ENCODE measurements at regions not wholly inside any gene's neighbourhood (a gene's known extent, or its start where the extent isn't known, plus 50 kb on each side); places are given as distances from the start of the nearest gene placed in this dataset.

GRCh38 chr19:28519218-28519779, 693.7 kb downstream of the UQCRFS1 start:
- no peak for TF ChIP-seq ZBTB7A (IDR thresholded peaks at IDR 0.05; ENCODE audit: low read depth)
- TF ChIP-seq YY1 (IDR thresholded peaks at IDR 0.05; ENCODE audit: low read depth) = no peak
- TF ChIP-seq USF1 (IDR thresholded peaks at IDR 0.05) = no peak
- no peak for TF ChIP-seq RAD21 (IDR thresholded peaks at IDR 0.05; ENCODE audit: low read depth)
- no peak for TF ChIP-seq EP300 (IDR thresholded peaks at IDR 0.05; ENCODE audit: borderline replicate concordance)
- no peak for TF ChIP-seq TAF1 (IDR thresholded peaks at IDR 0.05; ENCODE audit: low read depth)
- TF ChIP-seq TCF12 (IDR thresholded peaks at IDR 0.05; ENCODE audit: low read depth) = no peak
- TF ChIP-seq, protein P1, sequence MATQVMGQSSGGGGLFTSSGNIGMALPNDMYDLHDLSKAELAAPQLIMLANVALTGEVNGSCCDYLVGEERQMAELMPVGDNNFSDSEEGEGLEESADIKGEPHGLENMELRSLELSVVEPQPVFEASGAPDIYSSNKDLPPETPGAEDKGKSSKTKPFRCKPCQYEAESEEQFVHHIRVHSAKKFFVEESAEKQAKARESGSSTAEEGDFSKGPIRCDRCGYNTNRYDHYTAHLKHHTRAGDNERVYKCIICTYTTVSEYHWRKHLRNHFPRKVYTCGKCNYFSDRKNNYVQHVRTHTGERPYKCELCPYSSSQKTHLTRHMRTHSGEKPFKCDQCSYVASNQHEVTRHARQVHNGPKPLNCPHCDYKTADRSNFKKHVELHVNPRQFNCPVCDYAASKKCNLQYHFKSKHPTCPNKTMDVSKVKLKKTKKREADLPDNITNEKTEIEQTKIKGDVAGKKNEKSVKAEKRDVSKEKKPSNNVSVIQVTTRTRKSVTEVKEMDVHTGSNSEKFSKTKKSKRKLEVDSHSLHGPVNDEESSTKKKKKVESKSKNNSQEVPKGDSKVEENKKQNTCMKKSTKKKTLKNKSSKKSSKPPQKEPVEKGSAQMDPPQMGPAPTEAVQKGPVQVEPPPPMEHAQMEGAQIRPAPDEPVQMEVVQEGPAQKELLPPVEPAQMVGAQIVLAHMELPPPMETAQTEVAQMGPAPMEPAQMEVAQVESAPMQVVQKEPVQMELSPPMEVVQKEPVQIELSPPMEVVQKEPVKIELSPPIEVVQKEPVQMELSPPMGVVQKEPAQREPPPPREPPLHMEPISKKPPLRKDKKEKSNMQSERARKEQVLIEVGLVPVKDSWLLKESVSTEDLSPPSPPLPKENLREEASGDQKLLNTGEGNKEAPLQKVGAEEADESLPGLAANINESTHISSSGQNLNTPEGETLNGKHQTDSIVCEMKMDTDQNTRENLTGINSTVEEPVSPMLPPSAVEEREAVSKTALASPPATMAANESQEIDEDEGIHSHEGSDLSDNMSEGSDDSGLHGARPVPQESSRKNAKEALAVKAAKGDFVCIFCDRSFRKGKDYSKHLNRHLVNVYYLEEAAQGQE (IDR thresholded peaks at IDR 0.05; ENCODE audit: low read depth) = no peak
- no peak for TF ChIP-seq CEBPB (IDR thresholded peaks at IDR 0.05)
- no peak for TF ChIP-seq FOXM1 (IDR thresholded peaks at IDR 0.05; ENCODE audit: borderline replicate concordance, low read depth)
- TF ChIP-seq EGR1 (IDR thresholded peaks at IDR 0.05) = no peak

All from Ishikawa (cell line).